Mesendoderm (in vitro differentiated cells): ENCODE measurements at regions not wholly inside any gene's neighbourhood (a gene's known extent, or its start where the extent isn't known, plus 50 kb on each side); places are given as distances from the start of the nearest gene placed in this dataset.

ENCODE experiments used
- DNase-seq: peaks from one replicate; pipeline ENCODE4 v3.0.0; 2013
- H2AK5ac ChIP-seq: 2 replicates; pipeline ENCODE4 v1.6.1; 2013; ENCODE audit warnings: low read length, inconsistent platforms
- H2BK120ac ChIP-seq: 2 replicates; pipeline ENCODE4 v1.6.1; 2013; ENCODE audit warnings: low read depth, mild to moderate bottlenecking, low read length, moderate library complexity, mixed read lengths
- H2BK15ac ChIP-seq: replicated peaks from 2 replicates; pipeline ENCODE4 v1.6.1; 2013; ENCODE audit warnings: low read depth, mild to moderate bottlenecking, moderate library complexity
- H2BK5ac ChIP-seq: 2 replicates; pipeline ENCODE4 v1.6.1; 2013; ENCODE audit warnings: low read length, inconsistent platforms
- H3K18ac ChIP-seq: 2 replicates; pipeline ENCODE4 v1.6.1; 2013; ENCODE audit warnings: mild to moderate bottlenecking, low read length, mixed read lengths
- H3K23ac ChIP-seq: one replicate; pipeline ENCODE4 v1.6.1; 2013; ENCODE audit warnings: low read length
- H3K27ac ChIP-seq: 2 replicates; pipeline ENCODE4 v1.5.1; 2013; ENCODE audit warnings: low read depth, mild to moderate bottlenecking, inconsistent platforms, low read length, moderate library complexity
- H3K27me3 ChIP-seq: 2 replicates; pipeline ENCODE4 v1.6.1; 2013; ENCODE audit warnings: low read length, control low read depth, mild to moderate bottlenecking, inconsistent platforms; ENCODE audit not compliant: insufficient read depth, poor library complexity
- H3K36me3 ChIP-seq: 2 replicates; pipeline ENCODE4 v1.6.1; 2013; ENCODE audit warnings: low read length, inconsistent platforms; ENCODE audit not compliant: control insufficient read depth, insufficient read depth
- H3K4ac ChIP-seq: one replicate; pipeline ENCODE4 v1.6.1; 2013; ENCODE audit warnings: low read depth, mild to moderate bottlenecking, low read length, moderate library complexity
- H3K4me1 ChIP-seq: 2 replicates; pipeline ENCODE4 v1.6.1; 2013; ENCODE audit warnings: low read depth, low read length, inconsistent platforms; ENCODE audit not compliant: control insufficient read depth
- H3K4me2 ChIP-seq: 2 replicates; pipeline ENCODE4 v1.6.1; 2013; ENCODE audit warnings: low read length
- H3K4me3 ChIP-seq: 2 replicates; pipeline ENCODE4 v1.5.1; 2013; ENCODE audit warnings: mild to moderate bottlenecking, low read length
- H3K56ac ChIP-seq: one replicate; pipeline ENCODE4 v1.6.1; 2013; ENCODE audit warnings: low read length
- H3K79me1 ChIP-seq: 2 replicates; pipeline ENCODE4 v1.6.1; 2013; ENCODE audit warnings: low read length, inconsistent platforms
- H3K79me2 ChIP-seq: 2 replicates; pipeline ENCODE4 v1.6.1; 2013; ENCODE audit warnings: mild to moderate bottlenecking, low read length; ENCODE audit not compliant: control insufficient read depth, insufficient read depth
- H3K9ac ChIP-seq: 2 replicates; pipeline ENCODE4 v1.6.1; 2013; ENCODE audit warnings: low read length, inconsistent platforms
- H4K5ac ChIP-seq: one replicate; pipeline ENCODE4 v1.6.1; 2013; ENCODE audit warnings: low read length
- H4K8ac ChIP-seq: one replicate; pipeline ENCODE4 v1.6.1; 2013; ENCODE audit warnings: low read depth, mild to moderate bottlenecking, control low read depth, low read length, moderate library complexity
- WGBS: extraction: QIAGEN DNeasy Blood & Tissue Kit; methylation state at CpG from one replicate; pipeline ENCODE4 v1.1.7; 2013; ENCODE audit warnings: low lambda C conversion rate, missing lambda C conversion rate; ENCODE audit not compliant: insufficient coverage; ENCODE audit errors: extremely low coverage; 5-methylcytosine and 5-hydroxymethylcytosine counted together

DNA sequence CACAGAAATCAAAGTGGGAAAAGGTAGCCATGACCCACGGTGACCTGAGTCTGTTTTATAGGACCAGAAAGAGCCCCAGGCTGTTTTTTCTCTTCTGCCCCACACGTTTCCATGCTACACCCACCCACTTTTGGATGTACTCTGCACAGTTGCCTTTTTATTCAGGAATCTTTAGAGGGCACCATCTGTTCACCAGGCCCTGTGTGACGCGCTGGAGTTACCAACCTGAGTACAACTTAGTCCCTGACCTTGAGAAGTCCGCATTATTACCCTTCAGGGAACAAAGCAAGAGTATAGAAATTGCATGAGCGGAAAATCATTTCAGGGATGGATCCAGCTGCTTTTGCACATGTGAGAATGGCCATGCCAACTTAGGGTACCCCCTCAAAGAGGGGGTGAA lies 207.8 kb upstream of the GATB start:
- H4K8ac ChIP-seq, result no peak overlapping the region
- H3K4me1 ChIP-seq, result peaks cover 3% of the 10 kb centered on the region
- H3K4ac ChIP-seq, result no peak overlapping the region
- no peak overlapping the region for H3K56ac ChIP-seq
- H3K4me3 ChIP-seq, result no peak overlapping the region
- H2BK15ac ChIP-seq, result no peak overlapping the region
- no peaks in the 10 kb centered on the region for H3K79me1 ChIP-seq
- DNase-seq, result no peak
- no CpG with 5 or more reads among the region's 6 CpGs for WGBS
- no peak overlapping the region for H4K5ac ChIP-seq
- H3K9ac ChIP-seq, result no peak overlapping the region
- H3K23ac ChIP-seq, result no peak overlapping the region
- H2BK120ac ChIP-seq, result no peak overlapping the region
- no peak overlapping the region for H2BK5ac ChIP-seq
- no peak overlapping the region for H3K18ac ChIP-seq
- no peaks in the 10 kb centered on the region for H3K79me2 ChIP-seq
- no peaks in the 10 kb centered on the region for H3K36me3 ChIP-seq
- no peaks in the 10 kb centered on the region for H3K27me3 ChIP-seq
- H3K4me2 ChIP-seq, result no peak overlapping the region
- no peak overlapping the region for H3K27ac ChIP-seq
- no peak overlapping the region for H2AK5ac ChIP-seq

DNA sequence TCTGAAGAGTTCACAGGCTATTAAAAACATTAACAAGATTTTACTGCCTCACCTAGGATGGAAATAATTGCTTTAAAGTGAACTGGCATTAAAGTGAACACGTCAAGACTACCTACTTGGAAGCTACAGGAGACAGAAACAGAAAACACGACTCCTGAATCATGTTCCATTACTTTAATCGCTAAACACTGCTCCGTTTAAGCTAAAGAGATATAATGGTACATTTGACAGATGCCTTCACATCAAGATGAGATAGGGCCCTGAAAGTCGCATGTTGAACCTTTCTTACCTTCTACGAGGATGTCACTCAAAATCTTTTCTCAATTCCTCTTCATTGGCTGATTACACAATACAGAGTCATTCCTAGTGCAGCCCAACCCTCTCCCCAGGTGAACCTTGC lies 206.3 kb upstream of the GATB start:
- Histone ChIP-seq H2BK5ac (no peak overlapping the region), H2BK120ac (no peak overlapping the region), H3K9ac (no peak overlapping the region), H3K27me3 (no peaks in the 10 kb centered on the region), H3K4ac (no peak overlapping the region), H3K36me3 (no peaks in the 10 kb centered on the region), H3K79me1 (no peaks in the 10 kb centered on the region), H2AK5ac (no peak overlapping the region), H2BK15ac (no peak overlapping the region), H3K18ac (no peak overlapping the region), H3K56ac (no peak overlapping the region), H3K4me1 (peaks cover 3% of the 10 kb centered on the region), H3K23ac (no peak overlapping the region), H3K4me3 (no peak overlapping the region), H3K4me2 (no peak overlapping the region), H4K8ac (no peak overlapping the region), H4K5ac (no peak overlapping the region), H3K79me2 (no peaks in the 10 kb centered on the region), H3K27ac (no peak overlapping the region)
- no CpG with 5 or more reads among the region's 6 CpGs for WGBS
- DNase-seq, result no peak

DNA sequence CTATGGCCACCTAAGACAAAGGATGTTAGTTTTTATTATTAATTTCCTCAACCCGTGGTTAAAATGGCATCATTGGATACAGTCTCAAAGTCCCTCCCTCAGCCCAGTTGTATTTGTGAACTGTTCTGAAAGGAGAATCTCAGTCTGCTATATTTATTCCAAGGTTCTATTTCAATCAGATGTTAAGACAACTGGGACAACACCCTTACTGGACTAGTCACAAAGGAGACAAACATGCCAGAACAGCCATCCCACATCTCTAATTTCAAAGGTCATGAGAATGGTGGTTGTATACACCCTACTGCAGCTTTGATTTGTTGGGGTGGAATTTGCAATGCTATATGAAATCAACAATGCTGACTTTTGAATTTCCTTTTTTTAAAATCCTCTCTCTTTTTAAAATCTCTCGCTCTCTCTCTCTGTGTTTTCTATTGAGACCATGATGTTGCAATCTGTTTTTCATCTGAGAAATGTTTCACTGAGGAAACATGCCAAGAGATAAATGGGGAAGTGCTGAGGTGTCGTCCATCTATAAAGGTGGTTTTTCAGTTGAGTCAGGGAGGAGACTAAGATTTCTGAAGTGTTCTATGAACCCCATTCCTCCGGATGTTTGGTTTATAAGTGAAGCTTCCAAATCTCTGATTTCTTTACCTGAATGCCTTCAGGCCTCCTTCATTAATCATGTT lies 201.5 kb upstream of the GATB start:
- Histone ChIP-seq H4K8ac (no peak overlapping the region), H2BK120ac (no peak overlapping the region), H3K36me3 (no peaks in the 10 kb centered on the region), H3K79me1 (no peaks in the 10 kb centered on the region), H2BK5ac (no peak overlapping the region), H3K9ac (no peak overlapping the region), H3K4me1 (peaks cover 6% of the 10 kb centered on the region), H3K27me3 (no peaks in the 10 kb centered on the region), H3K56ac (no peak overlapping the region), H3K18ac (no peak overlapping the region), H3K23ac (no peak overlapping the region), H3K4me3 (no peak overlapping the region), H2BK15ac (no peak overlapping the region), H3K4ac (no peak overlapping the region), H2AK5ac (no peak overlapping the region), H3K4me2 (no peak overlapping the region), H4K5ac (no peak overlapping the region), H3K27ac (no peak overlapping the region), H3K79me2 (no peaks in the 10 kb centered on the region)
- DNase-seq, result no peak
- no CpG with 5 or more reads among the region's 4 CpGs for WGBS

DNA sequence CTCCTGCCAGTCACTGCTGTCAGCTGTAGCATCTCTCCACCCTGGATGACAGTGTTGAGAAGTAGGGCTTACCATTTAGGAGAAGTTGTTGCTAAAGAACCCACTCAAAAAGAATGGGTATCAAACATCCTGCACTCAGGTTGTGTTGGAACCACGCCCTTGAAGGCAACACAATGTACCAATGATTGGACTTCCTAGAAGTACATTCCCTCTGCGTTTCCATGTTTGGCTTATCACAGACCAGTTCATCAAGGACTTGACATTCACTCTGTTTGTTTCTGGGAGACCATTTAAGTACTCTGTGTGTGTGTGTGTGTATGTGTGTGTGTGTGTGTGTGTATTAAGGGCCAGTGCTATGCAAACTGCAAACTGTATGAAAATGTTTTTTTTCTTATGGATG lies 200.6 kb upstream of the GATB start:
- Histone ChIP-seq H3K27me3 (no peaks in the 10 kb centered on the region), H3K4me2 (no peak overlapping the region), H3K36me3 (no peaks in the 10 kb centered on the region), H3K18ac (no peak overlapping the region), H3K23ac (no peak overlapping the region), H4K8ac (no peak overlapping the region), H2BK120ac (no peak overlapping the region), H2BK5ac (no peak overlapping the region), H3K79me2 (no peaks in the 10 kb centered on the region), H2BK15ac (no peak overlapping the region), H3K4me3 (no peak overlapping the region), H4K5ac (no peak overlapping the region), H3K27ac (no peak overlapping the region), H3K4me1 (peaks cover 8% of the 10 kb centered on the region), H2AK5ac (no peak overlapping the region), H3K56ac (no peak overlapping the region), H3K4ac (no peak overlapping the region), H3K79me1 (no peaks in the 10 kb centered on the region), H3K9ac (no peak overlapping the region)
- no peak for DNase-seq
- WGBS, result no CpG with 5 or more reads among the region's 2 CpGs

DNA sequence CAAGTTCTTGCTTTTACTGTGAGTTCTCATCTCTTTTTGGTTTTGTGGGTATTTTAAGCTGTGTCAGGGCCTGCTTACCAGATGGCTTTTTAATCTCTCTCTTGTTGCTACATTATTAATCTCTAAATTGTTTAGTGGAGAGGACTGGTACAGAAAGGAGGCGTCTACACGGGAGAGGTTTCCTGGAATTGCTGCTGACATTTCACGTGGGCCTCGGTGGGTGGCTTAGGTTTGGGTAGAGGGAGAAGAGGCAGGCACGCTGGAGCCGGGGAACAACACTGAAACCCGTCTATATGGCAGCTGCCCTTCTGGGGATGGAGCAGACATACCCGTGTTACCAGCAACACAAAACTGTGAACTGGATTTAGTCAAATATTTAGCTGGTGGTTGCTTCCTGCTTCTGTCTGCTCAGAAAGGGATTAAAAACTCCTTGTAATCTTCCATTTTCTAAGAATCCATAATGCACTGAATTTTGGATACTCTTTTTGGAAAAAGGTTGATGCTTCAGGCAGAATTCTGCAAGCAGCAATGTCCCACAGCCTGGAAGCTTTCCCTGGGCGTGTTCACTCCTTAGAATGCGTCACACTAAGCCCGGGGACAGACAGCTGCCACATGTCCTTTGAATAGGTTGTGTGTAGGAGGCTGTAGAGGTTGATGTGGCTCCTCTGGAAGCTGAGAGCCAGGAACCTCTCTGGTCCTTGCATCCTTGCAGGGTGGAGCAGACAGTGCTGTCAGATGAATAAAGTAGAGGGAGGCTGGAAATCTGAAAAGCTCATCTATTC lies 199.8 kb upstream of the GATB start:
- Histone ChIP-seq H3K27ac (no peak overlapping the region), H3K18ac (peak overlapping the region; percentile 12), H2BK120ac (no peak overlapping the region), H3K4ac (no peak overlapping the region), H3K79me1 (no peaks in the 10 kb centered on the region), H3K79me2 (no peaks in the 10 kb centered on the region), H3K4me1 (peaks cover 5% of the 10 kb centered on the region), H3K4me2 (no peak overlapping the region), H3K27me3 (no peaks in the 10 kb centered on the region), H4K8ac (no peak overlapping the region), H3K23ac (no peak overlapping the region), H2BK5ac (no peak overlapping the region), H3K4me3 (no peak overlapping the region), H3K36me3 (no peaks in the 10 kb centered on the region), H3K9ac (no peak overlapping the region), H2AK5ac (no peak overlapping the region), H4K5ac (no peak overlapping the region), H2BK15ac (no peak overlapping the region), H3K56ac (no peak overlapping the region)
- WGBS, result no CpG with 5 or more reads among the region's 11 CpGs
- DNase-seq, result no peak
